HG03520 (cell line): ENCODE measurements at regions not wholly inside any gene's neighbourhood (a gene's known extent, or its start where the extent isn't known, plus 50 kb on each side); places are given as distances from the start of the nearest gene placed in this dataset.

Source experiments
- ATAC-seq: cut with Tn5 transposase; IDR thresholded peaks from one replicate; pipeline ENCODE4 v1.9.1; 2021; ENCODE audit warnings: mild to moderate bottlenecking, moderate library complexity; ENCODE audit not compliant: unreplicated experiment

DNA sequence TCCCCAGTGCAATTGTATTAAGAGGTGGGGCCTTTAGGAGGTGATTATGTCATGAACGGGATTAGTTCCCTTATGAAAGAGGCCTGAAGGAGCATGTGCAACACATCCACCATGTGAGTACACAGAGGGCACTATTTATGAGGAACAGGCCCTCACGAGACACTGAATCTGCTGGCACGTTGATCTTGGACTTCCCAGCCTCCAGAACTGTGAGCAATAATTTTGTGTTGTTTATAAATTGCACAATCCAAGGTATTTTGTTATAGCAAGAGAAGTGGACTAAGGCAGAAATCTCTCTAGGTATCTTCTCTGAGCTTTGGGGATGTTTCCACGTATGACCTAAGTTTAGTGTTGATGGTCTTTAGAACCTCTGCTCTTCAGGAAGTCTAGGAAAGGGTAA lies 149.3 kb upstream of the CBLB start:
- no peak for ATAC-seq

DNA sequence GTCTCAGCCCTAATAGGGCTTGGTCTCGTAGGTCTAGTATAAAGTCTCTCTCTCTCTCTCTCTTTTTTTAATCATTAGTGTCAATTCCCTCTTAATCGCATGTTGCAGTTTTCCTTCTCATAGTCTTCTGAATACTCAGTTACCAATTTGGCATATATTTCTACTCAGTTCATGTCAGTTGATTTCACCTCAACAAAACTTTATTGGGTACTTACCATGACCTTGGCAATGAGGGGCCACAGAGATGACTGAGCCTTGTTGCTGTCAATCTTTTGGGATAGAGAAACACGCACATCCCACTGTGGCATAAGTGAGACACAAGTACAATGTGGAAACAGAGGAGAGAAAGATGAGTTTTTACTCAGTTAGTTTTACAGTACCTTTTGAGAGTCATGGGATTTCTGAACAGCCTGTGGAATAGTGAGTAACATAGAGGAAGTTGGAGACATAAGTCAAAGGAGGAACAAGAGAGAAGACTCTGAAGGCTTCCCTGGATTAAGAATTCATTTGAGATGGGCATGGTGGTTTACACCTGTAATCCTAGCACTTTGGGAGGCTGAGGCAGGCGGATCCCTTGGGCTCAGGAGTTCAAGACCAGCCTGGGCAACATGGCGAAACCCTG lies 150.2 kb upstream of the CBLB start:
- no peak for ATAC-seq

DNA sequence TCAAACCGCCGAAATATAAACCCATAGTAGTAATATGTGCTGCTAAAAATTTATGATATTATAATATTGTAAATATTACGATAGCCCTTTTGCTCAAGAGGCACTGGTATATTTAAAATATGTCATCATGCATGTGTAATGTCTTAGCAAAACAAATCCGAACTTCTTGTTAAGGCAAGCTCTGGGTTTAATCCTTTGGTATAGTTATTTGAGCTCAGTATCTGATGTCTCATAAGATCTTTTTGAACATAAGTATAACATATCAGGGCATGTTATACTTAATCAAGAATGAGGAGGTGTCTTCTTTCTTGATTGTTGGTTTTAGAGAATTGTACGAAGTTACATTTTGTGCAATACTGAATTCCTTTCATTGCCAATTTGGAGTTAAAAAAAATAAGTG lies 154.1 kb upstream of the CBLB start:
- ATAC-seq: no peak

DNA sequence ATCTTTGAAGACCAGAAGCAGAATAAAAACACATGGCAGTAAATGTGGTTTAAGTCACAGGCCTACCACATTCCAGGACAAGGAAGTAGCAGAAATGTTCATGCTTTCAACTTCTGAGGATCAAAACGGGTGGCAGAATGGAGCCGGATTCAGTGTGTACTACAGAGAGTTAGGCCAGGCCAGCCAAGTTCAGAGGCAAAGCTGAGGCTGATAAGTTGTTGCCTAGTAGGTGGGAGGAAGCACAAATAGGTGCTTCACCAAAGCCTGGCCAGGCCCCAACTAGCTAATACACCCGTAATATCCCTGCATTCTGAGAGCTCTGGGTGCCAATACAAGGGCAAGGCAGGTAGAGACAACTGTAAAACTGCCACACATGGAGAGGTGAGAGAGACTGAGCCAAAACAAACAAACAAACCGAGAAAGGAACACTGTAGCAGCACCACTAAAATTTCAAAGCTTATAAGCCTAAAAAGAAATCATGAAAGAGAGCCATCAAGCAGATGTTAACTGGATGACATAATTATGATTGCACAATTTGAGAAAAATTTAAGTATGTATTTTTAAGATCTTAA lies 156.4 kb upstream of the CBLB start:
- ATAC-seq: no peak

DNA sequence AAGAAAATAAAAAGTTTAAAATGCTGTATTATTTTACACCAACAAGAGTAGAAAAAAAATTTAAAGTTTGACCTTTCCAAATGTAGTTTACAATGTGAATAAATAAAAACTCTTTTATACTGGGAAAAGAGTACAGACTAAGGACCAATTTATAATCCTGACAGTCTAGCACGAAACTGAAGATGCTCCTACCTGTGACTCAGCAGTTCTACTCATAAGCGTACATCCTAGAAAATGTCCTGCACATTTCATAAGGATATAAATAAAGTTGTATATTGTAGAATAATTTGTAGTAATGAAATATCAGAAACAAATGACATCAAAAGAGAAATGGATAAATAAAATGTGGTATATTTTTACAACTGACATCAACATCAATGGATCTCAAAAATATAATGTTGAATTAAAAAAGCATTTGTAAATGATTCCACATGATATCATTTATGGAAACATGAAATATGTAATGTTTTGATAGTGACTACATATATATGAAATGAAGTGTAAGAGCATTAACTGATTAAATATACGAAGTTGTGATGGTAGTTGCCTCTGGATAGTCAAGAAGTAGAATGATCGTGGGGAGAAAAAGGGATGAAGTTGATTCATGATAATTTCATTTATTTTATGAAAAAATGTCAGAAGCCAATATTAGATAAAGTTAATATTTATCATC lies 161.3 kb upstream of the CBLB start:
- ATAC-seq: no peak

DNA sequence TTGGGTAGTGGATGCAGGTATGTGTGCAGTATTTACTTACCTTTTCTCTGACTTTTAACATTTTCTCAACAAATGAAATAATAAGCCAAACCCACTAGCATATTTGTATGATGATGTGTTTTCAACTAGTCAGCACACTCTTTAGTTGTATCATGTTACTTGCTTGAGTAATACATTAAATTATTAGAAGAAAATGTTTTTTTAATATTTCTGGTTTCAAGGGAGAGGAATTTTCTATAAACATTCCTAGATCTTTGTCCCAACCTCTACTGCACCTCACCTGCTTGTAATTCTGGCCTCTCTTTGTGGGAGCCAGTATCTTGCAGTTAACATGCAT lies 161.8 kb upstream of the CBLB start:
- no peak for ATAC-seq

DNA sequence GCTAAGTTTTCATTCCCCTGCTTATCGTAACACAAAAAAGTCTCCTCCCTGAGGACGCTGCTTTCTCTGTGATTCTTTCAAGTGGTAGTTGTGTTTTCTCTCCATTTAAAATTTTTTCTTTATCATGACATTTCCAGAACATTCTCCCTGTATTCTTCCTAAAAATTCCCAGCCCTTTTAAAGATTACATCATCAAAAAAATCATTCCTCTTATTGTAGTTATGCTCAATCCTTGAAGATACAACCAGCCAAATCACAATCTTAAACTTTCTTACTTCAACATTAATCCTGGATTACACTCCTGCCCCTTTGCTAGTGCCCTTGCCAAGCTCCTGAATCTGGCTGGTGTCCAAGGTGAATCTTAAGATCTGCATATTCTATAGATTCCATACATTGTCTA lies 163.7 kb upstream of the CBLB start:
- ATAC-seq: no peak

DNA sequence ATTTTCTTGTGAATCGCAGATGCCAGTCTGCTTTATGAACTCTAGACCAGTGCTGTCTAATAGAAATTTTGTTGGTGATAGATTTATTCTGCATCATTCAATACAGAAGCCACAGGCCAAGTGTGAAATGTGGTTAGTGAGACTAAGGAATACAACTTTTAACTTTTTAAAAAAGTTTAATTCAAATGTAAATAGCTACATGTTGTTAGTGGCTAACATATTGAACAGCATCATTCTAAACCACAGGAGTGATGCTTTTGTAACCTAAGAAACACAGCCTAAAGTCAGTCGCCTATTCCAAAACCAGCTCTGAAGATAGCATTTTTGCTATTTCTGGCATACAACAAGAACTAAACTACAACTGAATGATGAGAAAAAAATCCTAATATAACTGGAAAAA lies 164.8 kb upstream of the CBLB start:
- no peak for ATAC-seq

DNA sequence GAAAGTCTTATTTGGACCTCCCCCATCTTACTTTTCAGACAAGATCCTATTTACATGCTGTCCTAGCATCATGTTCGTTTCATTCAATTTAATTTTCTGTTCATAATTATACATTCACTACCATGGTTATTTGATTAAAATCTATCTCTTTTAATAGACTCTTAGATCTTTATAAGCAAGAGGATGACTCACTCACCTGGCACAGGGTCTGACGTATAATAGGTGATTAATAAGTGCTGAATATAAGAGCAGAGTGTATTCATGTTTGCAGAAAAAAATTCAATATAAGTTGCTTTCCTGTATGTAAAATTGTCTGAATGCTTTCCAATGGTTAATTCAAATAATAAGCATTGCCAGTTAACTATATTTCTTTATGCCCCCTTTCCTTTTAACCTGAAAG lies 165.5 kb upstream of the CBLB start:
- ATAC-seq: no peak

DNA sequence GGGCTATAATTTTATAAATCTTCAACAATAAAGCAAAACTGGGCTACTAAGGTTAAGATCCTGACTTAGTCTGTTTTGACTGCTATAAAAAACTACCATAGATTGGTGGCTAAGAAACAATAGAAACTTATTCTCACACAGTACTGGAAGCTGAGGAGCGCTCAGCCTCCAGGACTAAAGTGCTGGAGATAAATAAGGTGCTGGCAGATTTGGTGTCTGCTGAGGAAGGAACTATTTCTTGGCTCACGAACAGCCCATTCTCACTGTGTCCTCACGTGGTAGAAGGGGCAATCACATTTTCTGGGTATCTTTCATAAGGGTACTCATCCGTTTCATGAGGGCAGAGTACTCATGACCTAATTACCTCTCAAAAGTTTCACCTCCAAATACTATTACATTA lies 166.8 kb upstream of the CBLB start:
- no peak for ATAC-seq

DNA sequence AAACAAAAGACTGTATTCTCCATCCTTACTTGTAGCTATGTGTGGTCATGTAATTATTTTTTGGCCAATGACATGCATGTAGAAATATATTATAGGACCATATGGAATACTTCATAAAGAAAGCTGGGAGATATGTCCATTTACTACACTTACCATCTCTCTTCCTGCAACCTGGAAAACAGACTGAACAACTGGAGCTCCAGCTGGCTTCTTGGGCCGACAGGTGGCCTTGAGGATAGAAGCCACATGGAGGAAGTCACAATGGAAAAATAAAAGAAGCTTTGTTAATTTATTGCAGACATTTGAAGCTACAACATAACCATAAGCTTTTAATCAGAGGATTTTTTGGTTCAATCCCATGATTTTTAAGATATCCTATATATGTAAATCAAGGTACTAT lies 167.9 kb upstream of the CBLB start:
- no peak for ATAC-seq

DNA sequence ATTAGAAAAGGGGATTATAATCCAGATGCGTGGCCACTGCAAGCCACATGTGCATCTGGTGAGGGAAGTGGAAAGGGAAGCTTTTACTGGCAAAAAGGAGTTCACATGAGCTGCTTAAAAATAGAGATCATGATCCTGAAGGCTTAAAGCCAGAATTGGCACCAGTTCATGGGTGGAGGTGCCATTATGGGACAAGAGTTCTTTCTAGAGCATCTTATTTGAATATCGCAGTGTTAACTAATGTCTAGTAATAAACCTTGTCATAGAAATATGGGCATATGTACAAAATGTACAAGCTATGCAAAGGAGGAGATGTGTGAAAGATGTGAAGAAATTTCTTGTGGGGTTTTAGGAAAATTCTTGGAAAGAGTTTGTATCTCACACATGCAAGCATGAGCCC lies 178.4 kb upstream of the CBLB start:
- ATAC-seq: no peak

DNA sequence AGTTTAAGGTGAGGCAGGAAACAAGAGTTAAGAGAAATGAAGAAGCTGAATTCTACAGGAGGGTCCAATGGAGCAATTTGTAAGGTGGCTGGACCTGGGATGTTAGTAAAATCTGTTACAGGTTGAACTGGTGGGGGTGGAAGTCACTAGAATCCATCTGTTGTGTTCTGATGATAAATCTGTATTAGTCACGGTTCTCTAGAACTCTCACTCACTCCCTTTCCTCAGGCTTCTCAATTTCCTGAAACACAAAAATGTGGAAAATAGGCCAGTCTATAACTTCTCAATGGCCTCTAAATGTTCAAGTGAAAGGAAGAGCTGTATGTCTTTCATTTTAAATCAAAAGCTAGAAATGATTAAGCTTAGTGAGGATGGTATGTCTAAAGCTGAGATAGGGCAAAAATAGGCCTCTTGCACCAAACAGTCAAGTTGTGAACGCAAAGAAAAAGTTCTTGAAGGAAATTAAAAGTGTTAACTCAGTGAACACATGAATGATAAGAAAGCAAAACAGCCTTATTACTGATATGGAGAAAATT lies 180.2 kb upstream of the CBLB start:
- ATAC-seq: no peak

DNA sequence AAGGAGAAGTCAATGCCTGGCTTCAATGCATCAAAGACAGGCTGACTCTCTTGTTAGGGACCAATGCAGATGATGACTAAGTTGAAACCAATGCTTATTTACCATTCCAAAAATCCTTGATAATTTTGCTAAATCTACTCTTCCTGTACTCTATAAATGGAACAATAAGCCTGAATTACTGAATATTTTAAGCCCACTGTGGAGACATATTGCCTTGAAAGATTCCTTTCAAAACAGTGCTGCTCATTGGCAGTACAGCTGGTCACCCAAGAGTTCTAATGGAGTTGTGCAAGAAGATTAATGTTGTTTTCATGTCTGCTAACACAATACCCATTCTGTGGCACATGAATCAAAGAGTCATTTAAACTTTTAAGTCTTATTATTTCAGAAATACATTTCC lies 181.0 kb upstream of the CBLB start:
- no peak for ATAC-seq

DNA sequence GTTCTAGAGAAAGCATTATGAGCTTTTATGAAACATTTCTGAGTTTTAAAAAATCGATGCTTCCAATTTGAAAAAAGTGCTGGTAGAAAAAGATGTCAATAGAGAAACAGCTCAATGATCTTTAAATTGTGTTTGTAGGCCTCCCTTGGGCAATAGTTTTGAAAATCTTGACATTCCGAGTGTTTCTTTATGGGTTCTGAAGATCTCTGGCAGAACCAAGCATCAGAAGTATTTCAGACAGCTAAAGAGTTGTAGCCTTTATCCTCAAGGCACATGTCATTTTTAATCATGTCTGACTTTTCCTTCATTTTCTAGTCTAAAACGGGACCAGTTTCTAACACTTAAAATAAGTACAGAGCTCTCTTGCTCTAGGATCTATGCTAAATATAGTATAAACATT lies 188.1 kb upstream of the CBLB start:
- ATAC-seq: no peak

DNA sequence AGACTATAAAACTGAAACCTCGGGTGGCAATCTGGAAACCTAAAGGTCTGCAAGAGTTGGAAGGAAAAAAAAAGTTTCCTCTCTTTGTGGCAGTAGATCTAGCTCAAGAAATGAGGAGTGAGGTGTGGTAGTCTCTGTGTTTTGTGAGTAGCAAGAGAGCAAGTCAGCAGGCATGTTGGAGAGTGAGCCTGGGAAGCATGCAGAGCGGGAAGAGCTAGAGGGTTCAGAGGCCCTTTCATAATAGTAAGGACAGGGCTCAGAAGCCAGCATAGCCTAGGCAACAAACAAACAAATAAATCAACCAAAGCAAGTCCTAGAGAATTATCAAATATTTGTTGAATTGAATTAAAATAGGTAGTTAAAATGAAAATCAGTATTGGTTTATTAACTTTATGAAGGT lies 189.7 kb upstream of the CBLB start:
- ATAC-seq: no peak

DNA sequence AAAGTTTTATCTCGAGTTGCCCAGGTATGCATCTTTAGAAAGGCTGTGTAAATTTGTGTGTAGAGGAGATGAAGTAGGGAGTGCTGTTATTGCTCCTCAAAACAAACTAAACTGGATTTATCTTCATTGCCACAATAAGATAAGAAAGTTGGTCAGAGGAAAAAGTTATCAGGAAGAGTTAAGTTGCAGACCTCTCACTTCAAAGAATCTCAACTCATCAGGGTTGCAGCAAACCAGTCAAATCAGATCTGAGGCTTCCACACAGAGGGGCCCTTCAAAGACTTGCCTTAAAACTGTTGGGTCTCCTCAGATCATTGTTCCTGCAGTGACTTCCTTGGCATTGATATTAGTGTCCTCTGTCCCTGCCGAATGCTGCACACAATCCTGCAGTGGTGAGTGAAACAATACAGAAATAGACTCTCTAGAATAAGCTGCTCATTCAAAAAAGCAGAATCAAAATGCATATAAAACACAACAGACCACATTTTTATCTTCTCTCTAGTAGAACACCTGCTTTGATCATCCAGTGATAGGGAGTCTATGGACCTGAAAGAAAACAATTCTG lies 191.2 kb upstream of the CBLB start:
- ATAC-seq: no peak

DNA sequence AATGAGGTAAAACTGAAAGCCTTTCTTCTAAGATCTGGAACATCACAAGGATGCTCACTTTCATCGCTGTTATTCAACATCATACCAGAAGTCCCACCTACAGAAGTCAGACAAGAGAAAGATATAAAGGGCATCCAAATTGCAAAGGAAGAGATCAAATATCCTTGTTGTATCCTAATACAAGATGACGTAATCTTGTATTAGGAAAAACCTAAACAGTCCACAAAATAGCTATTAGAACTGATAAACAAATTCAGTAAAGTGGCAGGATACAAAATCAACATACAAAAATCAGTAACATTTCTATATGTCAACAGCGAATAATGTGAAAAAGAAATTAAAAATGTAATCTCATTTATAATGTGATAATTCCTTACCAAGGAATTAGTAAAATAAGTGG lies 195.1 kb upstream of the CBLB start:
- no peak for ATAC-seq

DNA sequence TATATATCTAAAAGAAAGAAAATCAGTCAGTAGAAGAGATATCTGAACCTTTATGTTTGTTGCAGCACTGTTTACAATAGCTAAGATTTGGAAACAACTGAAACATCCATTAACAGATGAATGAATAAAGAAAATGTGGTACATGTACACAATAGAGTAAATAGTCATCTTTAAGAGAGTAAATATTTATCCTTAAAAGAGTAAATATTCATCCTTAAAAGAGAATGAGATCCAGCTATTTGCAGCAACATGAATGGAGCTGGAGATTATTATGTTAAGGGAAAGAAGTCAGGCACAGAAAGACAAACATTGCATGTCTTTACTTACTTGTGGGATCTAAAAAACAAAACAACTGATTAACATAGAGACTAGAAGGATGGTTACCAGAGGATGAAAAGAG lies 197.0 kb upstream of the CBLB start:
- no peak for ATAC-seq

DNA sequence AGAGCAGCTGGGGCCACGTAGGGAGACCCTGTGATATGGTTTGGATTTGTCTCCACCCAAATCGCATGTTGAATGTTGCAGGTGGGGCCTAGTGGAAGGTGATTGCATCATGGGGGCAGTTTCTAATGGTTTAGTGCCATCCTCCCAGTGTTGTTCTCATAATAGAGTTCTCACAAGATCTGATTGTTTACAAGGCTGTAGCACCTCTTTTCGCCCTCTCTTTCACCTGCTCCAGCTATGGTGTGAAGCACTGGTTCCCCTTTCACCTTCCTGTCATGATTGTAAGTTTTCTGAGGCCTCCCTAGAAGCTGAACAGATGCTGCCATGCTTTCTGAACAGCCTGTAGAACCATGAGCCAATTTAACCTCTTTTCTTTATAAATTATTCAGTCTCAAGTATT lies 198.9 kb upstream of the CBLB start:
- ATAC-seq: no peak

DNA sequence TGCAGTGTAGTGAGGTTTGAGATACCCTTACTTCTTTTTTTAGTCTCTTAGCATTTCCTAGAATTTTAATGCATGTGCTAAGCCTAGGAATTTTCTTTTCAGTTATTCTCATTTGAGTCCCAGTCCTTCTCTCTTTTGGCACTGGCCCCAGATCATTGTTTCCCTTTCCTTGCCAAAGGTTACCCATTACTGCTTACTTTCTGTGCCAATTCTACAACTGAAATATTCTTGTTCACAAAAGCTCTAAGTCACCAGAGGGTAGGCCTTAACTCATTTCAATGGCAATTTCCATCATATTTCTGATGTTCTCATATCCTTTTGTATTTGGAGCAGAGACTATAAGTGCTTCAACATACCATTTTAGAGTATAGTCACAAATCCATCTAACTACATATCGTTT lies 199.6 kb upstream of the CBLB start:
- no peak for ATAC-seq

DNA sequence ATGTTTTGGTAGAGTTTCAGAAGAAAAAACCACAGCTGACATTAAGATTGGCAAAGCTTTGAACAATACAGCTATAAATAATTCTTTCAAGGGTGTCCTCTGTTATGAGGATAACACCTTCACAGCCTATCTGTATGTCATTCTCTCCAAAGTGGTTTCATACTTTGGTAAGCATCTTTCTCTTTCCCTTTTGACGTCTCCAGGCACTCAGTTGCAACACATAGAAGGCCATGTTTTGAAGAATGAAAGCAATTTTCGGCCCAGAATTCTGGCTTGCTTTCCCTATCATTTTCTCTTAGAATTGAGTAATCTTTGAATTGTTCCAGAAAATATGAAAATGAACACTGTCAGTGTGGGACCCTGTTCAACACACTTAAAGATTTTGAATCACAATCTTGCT lies 200.0 kb upstream of the CBLB start:
- no peak for ATAC-seq
